Activated naive CD4-positive, alpha-beta T cell treated with anti-CD3 and anti-CD28 coated beads, Interleukin-2, amount 50 U/mL, for 24 hours (primary cell): ENCODE measurements at regions not wholly inside any gene's neighbourhood (a gene's known extent, or its start where the extent isn't known, plus 50 kb on each side); places are given as distances from the start of the nearest gene placed in this dataset.
"Not testable (repeated sequence)": the region's sequence is repeated elsewhere in the genome, so short reads cannot be mapped to it uniquely, and the experiment has no call there.

Source experiments
- H3K27ac Mint-ChIP-seq: one replicate; pipeline ENCODE4 v1.8.0; 2021; ENCODE audit warnings: mild to moderate bottlenecking, mixed read lengths
- H3K27me3 Mint-ChIP-seq: one replicate; pipeline ENCODE4 v1.8.0; 2021; ENCODE audit warnings: mixed read lengths
- H3K36me3 Mint-ChIP-seq: one replicate; pipeline ENCODE4 v1.8.0; 2021; ENCODE audit warnings: mixed read lengths
- H3K4me1 Mint-ChIP-seq: one replicate; pipeline ENCODE4 v1.8.0; 2021; ENCODE audit warnings: mixed read lengths
- H3K4me3 Mint-ChIP-seq: one replicate; pipeline ENCODE4 v1.8.0; 2021; ENCODE audit warnings: mild to moderate bottlenecking, mixed read lengths
- H3K9me3 Mint-ChIP-seq: one replicate; pipeline ENCODE4 v1.8.0; 2021; ENCODE audit warnings: mixed read lengths

DNA sequence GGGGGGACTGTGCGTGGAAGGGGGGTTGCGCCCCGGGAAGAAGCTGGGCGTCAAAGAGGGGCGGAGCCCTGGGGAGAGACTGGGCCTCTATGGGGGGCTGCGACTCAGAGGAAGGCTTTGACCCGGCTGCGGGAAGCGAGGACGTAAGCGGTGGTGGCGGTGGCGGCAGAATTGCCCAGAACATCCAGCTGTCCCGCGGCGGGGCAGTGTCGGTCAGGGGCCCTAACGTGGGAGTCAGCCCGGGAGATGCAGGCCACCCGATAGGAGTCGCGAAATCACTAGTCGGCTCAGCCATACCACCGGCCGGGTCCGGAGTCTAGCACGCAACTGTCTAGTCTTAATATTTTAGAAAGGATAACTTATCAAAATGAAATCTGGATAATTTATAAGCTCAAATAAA, 387.6 kb upstream of the EYS start:
- no peaks in the 10 kb centered on the region for H3K36me3 Mint-ChIP-seq
- no peak overlapping the region for H3K27ac Mint-ChIP-seq
- no peak overlapping the region for H3K4me3 Mint-ChIP-seq
- no peaks in the 10 kb centered on the region for H3K27me3 Mint-ChIP-seq
- H3K9me3 Mint-ChIP-seq, result peaks cover 5% of the 10 kb centered on the region
- no peaks in the 10 kb centered on the region for H3K4me1 Mint-ChIP-seq

DNA sequence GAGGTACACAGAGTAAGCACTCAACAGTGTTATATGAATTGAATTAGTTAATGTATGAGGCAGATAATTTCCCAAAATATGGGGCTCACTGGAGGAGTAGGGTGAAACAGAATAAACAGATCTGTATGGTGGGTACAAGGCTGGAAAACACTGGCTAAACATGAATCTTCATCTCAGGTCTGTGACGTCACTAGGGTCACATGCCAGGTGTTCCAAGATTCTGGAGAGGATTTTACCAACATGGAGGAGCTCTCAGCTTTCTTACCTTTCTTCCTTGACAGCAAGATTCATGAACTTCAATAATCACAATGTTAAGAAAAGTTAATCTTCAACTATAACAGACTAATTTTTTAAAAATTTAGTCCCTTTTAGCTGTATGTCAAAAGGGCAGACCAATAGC, 385.3 kb upstream of the EYS start:
- not testable (repeated sequence) for H3K4me1 Mint-ChIP-seq, H3K36me3 Mint-ChIP-seq, H3K27ac Mint-ChIP-seq, H3K27me3 Mint-ChIP-seq, H3K4me3 Mint-ChIP-seq
- peaks cover 20% of the 10 kb centered on the region for H3K9me3 Mint-ChIP-seq

DNA sequence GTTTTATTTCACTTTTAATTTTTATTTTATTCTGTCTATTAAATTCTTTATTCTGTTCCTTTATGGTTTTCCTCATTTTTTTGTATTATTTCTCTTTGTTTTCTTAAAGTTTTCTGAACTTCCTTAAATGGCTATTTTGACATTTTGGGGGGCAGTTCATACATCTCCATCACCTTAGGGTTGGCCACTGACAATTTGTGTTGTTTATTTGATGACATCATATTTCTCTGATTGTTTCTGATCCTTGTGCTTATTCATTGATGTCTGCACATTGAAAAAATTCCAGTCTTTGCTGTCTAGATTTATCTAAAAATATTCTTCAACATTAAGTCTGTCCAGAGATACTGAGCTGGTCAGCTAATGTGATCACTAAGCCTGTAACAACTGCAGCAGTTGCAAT, 379.5 kb upstream of the EYS start:
- Mint-ChIP-seq H3K27ac (no peak overlapping the region), H3K27me3 (no peaks in the 10 kb centered on the region), H3K9me3 (peaks cover 32% of the 10 kb centered on the region), H3K4me1 (no peaks in the 10 kb centered on the region), H3K36me3 (peaks cover 2% of the 10 kb centered on the region), H3K4me3 (no peak overlapping the region)

DNA sequence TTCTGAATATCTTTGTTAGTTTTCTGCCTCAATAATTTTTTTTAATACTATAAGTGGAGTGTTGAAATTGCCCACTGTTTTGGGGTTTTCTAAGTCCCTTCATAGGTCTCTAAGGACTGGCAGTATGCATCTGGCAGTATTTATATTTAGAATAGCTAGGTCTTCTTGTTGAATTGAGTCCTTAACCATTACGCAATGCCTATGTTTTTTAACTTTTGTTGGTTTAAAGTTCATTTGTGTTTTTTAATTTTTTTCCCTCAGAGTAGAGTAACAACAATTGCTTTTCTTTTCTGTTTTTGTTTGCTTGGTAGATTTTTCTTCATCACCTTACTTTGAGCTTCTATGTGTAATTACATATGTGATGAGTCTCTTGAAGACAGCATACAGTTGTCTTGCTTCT, 375.9 kb upstream of the EYS start:
- H3K27me3 Mint-ChIP-seq, result no peaks in the 10 kb centered on the region
- H3K4me3 Mint-ChIP-seq, result no peak overlapping the region
- peaks cover 2% of the 10 kb centered on the region for H3K36me3 Mint-ChIP-seq
- peaks cover 23% of the 10 kb centered on the region for H3K9me3 Mint-ChIP-seq
- no peak overlapping the region for H3K27ac Mint-ChIP-seq
- H3K4me1 Mint-ChIP-seq, result no peaks in the 10 kb centered on the region

DNA sequence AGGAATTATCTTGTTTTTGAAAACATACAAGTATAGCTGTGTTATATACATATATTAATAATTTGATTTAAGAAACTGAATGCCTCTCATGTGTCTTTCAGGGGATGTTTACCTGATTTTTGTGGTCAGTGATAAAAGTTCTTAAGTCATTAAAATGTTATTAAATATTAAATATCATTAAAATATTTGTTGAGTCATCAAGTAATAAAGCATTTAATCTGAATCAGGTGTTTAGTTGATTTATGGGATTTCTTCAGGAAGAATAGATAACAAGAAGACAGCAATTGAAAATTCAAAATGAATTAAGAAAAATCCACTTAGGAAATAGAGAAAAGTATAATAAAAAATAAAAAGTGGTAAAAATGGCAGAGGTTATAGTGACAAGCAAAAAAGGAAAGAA, 361.9 kb upstream of the EYS start:
- H3K27ac Mint-ChIP-seq, result no peak overlapping the region
- peaks cover 13% of the 10 kb centered on the region for H3K9me3 Mint-ChIP-seq
- no peaks in the 10 kb centered on the region for H3K4me1 Mint-ChIP-seq
- H3K27me3 Mint-ChIP-seq, result no peaks in the 10 kb centered on the region
- H3K4me3 Mint-ChIP-seq, result no peak overlapping the region
- H3K36me3 Mint-ChIP-seq, result no peaks in the 10 kb centered on the region

DNA sequence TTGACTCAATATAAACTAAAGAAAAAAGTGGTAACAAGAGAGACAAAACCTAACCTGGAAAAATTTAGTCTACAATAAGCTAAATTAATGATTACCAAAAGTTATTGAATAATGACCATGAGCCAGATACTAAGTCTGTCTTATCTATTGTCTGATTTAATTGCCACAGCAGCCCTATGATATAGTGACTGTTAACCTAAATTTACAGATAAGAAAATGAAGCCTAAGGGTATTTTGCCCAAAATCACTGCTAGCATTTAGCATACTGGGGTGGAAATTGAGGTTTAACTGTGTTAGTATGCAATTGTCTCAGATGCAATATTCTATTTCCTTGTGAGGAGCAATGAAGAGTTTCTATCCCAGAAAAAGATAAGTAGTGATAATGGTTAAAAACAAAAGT, 361.0 kb upstream of the EYS start:
- Mint-ChIP-seq H3K9me3 (peaks cover 9% of the 10 kb centered on the region), H3K4me1 (no peaks in the 10 kb centered on the region), H3K27ac (no peak overlapping the region), H3K4me3 (no peak overlapping the region), H3K27me3 (no peaks in the 10 kb centered on the region), H3K36me3 (no peaks in the 10 kb centered on the region)

DNA sequence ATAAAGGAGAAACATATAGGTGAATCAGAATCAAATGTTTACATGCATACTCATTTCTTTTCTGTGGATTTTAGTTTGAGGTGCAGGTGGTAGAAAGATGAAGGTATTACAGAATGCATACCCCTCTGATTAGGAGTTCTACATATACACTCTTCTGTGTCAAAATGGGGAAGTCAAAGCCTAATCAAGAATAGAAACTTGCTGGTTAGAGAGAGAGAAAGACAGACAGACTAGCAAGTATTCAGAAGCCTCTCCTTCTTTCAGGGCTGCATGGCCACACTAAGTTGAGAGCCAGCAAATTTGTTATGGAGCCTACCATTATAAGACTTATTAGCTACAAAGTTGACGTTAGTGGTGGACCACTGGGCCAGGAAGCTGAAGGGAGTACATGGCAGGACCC, 358.3 kb upstream of the EYS start:
- H3K36me3 Mint-ChIP-seq, result no peaks in the 10 kb centered on the region
- H3K4me3 Mint-ChIP-seq, result no peak overlapping the region
- H3K9me3 Mint-ChIP-seq, result no peaks in the 10 kb centered on the region
- no peak overlapping the region for H3K27ac Mint-ChIP-seq
- H3K4me1 Mint-ChIP-seq, result no peaks in the 10 kb centered on the region
- no peaks in the 10 kb centered on the region for H3K27me3 Mint-ChIP-seq

DNA sequence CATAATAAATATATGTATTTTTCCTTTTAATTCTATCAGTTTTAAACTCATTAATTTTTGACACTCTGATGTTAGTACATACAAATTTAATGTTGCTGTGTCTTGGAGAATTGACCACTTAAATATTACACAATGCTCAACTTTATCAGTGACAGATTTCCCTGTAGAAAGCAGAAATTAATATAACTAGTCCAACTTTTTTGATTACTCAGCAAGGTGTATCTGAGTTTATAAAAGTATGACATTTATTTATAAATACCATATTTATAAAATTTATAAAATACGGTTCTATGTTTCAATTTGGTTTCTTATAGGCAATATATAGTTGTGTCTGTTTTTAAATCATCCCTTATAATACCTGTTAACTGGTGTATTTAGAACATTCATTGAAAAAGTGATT, 350.0 kb upstream of the EYS start:
- Mint-ChIP-seq H3K27me3 (no peaks in the 10 kb centered on the region), H3K36me3 (no peaks in the 10 kb centered on the region), H3K4me3 (no peak overlapping the region), H3K4me1 (no peaks in the 10 kb centered on the region), H3K27ac (no peak overlapping the region), H3K9me3 (peaks cover 7% of the 10 kb centered on the region)

DNA sequence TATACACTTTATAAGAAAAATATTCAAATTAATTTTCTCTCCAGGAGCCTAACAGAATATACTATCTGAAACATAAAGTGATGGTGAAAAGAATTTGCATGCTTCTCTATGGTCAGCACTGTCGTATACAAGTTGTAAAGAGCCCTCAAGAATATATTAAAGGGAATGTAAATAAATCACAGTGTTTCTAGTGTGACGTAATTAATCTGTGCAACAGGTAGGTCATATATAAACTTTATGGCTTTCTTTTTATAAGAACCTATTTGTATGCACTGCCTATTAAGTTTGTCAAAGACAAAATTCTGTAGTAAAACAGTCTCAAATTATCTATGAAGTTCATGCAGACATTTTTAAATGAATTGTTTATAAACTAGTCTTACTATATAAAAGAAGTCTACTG, 347.9 kb upstream of the EYS start:
- H3K36me3 Mint-ChIP-seq, result no peaks in the 10 kb centered on the region
- H3K27ac Mint-ChIP-seq, result no peak overlapping the region
- no peak overlapping the region for H3K4me3 Mint-ChIP-seq
- H3K9me3 Mint-ChIP-seq, result peaks cover 7% of the 10 kb centered on the region
- no peaks in the 10 kb centered on the region for H3K4me1 Mint-ChIP-seq
- no peaks in the 10 kb centered on the region for H3K27me3 Mint-ChIP-seq

DNA sequence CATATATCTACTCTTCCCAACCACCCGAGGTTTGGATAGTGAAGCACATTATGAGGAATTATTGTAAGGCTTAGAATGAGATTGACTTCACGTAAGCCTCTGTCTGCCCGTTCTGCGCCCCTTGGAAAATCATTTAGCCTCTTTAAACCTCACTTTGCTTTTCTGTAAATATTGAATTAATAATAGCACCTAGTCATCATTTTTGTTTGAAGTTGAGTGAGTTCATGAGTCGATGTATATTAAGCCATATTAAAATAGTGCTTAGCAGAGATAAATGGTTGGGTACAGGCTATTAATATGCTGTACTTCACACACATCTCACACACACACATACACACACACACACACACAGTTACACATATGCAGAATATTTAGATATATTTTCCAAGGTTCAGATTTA, 344.8 kb upstream of the EYS start:
- Mint-ChIP-seq H3K27ac (no peak overlapping the region), H3K9me3 (peaks cover 7% of the 10 kb centered on the region), H3K36me3 (no peaks in the 10 kb centered on the region), H3K4me1 (no peaks in the 10 kb centered on the region), H3K27me3 (no peaks in the 10 kb centered on the region), H3K4me3 (no peak overlapping the region)

DNA sequence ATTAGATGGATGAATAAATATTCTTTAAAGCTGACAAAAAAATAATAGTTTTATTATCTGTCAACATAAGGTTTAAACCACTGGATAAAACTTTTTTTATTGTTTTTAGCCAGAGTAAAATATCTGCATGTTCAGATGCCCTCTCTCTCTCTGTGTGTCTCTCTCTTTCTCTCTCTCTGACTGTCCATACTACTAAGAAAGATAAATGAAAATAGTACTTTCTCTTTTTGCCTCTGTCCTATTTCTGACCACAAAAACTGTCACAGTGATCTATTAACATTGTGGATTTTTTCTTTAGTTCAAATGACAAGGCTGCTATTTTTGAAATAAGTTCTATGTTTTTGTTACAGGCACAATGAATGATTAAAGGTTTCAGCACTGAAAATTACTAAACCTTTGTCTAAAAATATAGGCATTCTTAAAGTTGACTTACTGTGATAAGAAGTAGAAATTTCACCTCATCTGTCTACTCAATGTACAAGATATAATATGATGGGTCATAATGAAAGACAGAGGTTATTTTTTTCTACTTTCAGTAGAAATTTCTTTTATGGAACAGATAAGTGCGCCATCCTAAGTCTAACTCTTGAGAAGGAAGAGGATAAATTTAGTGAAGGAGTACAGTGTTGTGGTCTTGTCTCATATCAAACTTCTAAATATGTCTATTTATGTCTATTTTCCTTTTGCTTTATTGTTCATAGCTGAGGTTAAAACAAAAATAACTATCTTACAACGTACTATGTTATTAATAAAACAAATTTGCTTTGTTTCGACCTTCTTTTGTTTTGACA, 341.9 kb upstream of the EYS start:
- Mint-ChIP-seq H3K27me3 (no peaks in the 10 kb centered on the region), H3K4me3 (no peak overlapping the region), H3K36me3 (no peaks in the 10 kb centered on the region), H3K27ac (no peak overlapping the region), H3K9me3 (peaks cover 7% of the 10 kb centered on the region), H3K4me1 (no peaks in the 10 kb centered on the region)

DNA sequence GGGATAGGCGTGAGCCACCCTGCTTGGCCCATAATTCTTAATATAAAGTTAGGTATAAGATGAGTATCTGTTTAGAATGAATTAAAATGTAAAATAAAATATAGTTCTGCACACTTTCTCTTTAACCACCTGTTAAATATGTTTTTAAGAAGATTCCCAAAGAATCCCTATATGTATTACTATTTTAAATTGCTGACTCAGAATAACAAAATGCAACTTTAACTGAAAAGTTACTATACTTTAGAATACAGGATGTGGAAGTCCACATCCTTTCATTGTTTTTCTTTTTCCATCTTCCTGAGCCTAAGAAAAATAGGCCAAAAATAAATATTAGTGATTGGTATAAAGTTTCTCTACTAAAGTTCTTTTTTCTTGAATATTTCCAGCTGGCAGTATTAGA, 325.6 kb upstream of the EYS start:
- H3K27ac Mint-ChIP-seq, result no peak overlapping the region
- no peaks in the 10 kb centered on the region for H3K4me1 Mint-ChIP-seq
- H3K27me3 Mint-ChIP-seq, result no peaks in the 10 kb centered on the region
- no peak overlapping the region for H3K4me3 Mint-ChIP-seq
- H3K36me3 Mint-ChIP-seq, result no peaks in the 10 kb centered on the region
- H3K9me3 Mint-ChIP-seq, result peaks cover 5% of the 10 kb centered on the region

DNA sequence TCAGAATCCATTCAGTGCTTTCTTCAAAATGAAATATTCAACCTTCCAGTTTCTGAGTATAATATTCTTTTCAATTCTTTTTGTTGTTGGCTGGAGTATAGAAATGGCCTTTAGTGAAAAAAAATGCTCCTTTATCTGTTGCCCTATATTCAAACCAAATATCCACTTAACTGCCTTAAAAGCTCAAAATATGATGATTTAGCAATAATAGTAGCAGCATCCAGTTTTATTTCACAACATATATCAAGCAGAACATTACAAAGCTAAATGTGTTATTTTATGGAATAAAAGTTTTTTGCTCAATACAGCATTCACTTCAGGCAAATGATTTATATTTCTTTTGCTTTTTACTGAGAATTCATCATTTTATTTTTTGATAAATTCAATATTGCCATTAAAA, 322.4 kb upstream of the EYS start:
- Mint-ChIP-seq H3K4me1 (no peaks in the 10 kb centered on the region), H3K36me3 (no peaks in the 10 kb centered on the region)

DNA sequence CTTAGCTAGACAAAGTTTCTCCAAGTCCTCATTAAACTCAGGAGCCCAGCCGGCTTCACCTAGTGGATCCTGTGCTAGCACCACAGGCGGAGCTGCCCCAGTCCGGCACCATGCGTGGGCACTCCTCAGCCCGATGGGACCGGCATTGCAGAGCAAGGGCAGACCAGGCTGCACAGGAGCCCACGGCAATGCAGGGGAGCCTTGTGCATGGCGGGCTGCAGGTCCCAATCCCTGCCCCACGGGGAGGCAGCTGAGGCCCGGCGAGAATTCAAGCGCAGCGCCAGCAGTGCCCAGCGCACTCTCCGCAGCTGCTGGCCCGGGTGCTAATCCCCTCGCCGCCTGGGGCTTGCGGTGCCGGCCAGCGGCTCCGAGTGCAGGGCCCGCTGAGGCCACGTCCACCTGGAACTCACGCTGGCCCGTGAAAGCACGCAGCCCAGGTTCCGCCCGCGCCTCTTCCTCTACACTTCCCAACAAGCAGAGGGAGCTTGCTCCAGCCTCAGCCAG, 292.3 kb upstream of the EYS start:
- no peak overlapping the region for H3K27ac Mint-ChIP-seq
- no peaks in the 10 kb centered on the region for H3K36me3 Mint-ChIP-seq
- peaks cover 5% of the 10 kb centered on the region for H3K9me3 Mint-ChIP-seq
- H3K4me1 Mint-ChIP-seq, result no peaks in the 10 kb centered on the region
- no peak overlapping the region for H3K4me3 Mint-ChIP-seq
- no peaks in the 10 kb centered on the region for H3K27me3 Mint-ChIP-seq

More for the DNA sequence above, 322.4 kb upstream of the EYS start:
- H3K27ac Mint-ChIP-seq, result no peak overlapping the region
- H3K27me3 Mint-ChIP-seq, result no peaks in the 10 kb centered on the region
- no peak overlapping the region for H3K4me3 Mint-ChIP-seq
- peaks cover 5% of the 10 kb centered on the region for H3K9me3 Mint-ChIP-seq

DNA sequence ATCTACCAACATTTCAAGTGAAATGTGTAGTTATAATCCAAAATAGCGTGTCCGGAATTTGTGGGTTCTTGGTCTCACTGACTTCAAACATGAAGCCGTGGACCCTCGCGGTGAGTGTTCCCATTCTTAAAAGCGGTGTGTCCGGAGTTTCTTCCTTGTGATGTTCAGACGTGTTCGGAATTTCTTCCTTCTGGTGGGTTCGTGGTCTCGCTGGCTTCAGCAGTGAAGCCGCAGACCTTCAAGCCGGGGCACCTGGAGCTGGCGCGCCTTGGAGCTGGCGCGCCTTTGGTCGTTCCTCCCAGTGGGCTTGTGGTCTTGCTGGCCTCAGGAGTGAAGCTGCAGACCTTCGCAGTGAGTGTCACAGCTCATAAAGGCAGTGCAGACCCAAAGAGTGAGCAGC, 291.5 kb upstream of the EYS start:
- no peak overlapping the region for H3K4me3 Mint-ChIP-seq
- H3K4me1 Mint-ChIP-seq, result no peaks in the 10 kb centered on the region
- no peaks in the 10 kb centered on the region for H3K36me3 Mint-ChIP-seq
- H3K9me3 Mint-ChIP-seq, result peaks cover 5% of the 10 kb centered on the region
- H3K27ac Mint-ChIP-seq, result no peak overlapping the region
- H3K27me3 Mint-ChIP-seq, result no peaks in the 10 kb centered on the region

DNA sequence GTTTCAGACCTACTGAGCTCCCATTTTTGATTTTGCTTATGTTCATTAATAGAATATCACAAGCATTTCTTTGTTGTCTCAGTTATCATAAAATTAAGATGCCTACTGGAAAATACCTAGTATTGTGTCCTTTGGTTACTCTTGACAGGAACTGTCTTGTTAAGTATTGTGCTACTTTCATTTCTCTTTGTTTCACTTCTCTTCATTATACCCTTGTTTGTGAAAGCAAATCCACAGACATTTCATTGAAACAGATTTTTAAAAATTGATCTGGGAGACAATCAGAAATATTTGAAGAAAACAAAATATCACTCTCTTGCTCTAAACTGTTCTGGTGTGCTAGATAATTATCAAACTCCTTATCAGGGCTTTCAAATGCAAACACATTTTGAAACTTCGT, 290.5 kb upstream of the EYS start:
- Mint-ChIP-seq H3K4me1 (no peaks in the 10 kb centered on the region), H3K4me3 (no peak overlapping the region), H3K36me3 (no peaks in the 10 kb centered on the region), H3K9me3 (peaks cover 11% of the 10 kb centered on the region), H3K27ac (no peak overlapping the region), H3K27me3 (no peaks in the 10 kb centered on the region)

DNA sequence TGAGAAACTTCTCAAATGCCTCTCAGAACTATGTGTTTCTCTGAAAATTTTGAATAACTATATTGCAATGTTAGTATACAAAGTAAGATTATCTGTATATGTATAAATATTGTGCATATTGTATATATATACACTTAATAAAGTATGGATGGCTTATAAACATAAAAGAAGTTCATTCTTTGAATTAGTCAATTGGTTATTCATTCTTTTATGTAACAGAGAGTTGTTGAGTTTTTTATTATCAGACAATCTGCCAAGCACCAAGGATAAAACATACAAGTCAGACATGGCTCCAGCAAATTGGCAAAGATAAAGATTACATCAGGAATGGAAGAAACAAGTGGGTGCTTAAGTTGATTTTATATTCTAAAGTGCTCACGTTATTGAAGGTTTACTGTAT, 289.1 kb upstream of the EYS start:
- H3K9me3 Mint-ChIP-seq, result peaks cover 11% of the 10 kb centered on the region
- no peaks in the 10 kb centered on the region for H3K27me3 Mint-ChIP-seq
- H3K27ac Mint-ChIP-seq, result no peak overlapping the region
- H3K4me3 Mint-ChIP-seq, result no peak overlapping the region
- H3K4me1 Mint-ChIP-seq, result no peaks in the 10 kb centered on the region
- no peaks in the 10 kb centered on the region for H3K36me3 Mint-ChIP-seq
